ENCODE measurements at regions not wholly inside any gene's neighbourhood (a gene's known extent, or its start where the extent isn't known, plus 50 kb on each side); places are given as distances from the start of the nearest gene placed in this dataset.
A peak's percentile ranks its signal among the peaks of the same experiment; 100 is the strongest.
"Not testable (repeated sequence)": the region's sequence is repeated elsewhere in the genome, so short reads cannot be mapped to it uniquely, and the experiment has no call there.

- FAIRE-seq (no peak), DNase-seq (ENCODE audit: insufficient read length, low spot score) (no peak)
Measured at GRCh38 chr2:199042660-199043379, 414.9 kb downstream of the SATB2 start.

- FAIRE-seq (no peak), DNase-seq (ENCODE audit: insufficient read length, low spot score) (no peak)
Measured at GRCh38 chr2:199040522-199040921, 417.2 kb downstream of the SATB2 start.

- not testable (repeated sequence) for FAIRE-seq; DNase-seq (ENCODE audit: insufficient read length, low spot score)
Measured at GRCh38 chr2:199033761-199034160, 424.0 kb downstream of the SATB2 start.

- FAIRE-seq (no peak), DNase-seq (ENCODE audit: insufficient read length, low spot score) (no peak)
Measured at GRCh38 chr2:199025146-199025545, 432.6 kb downstream of the SATB2 start.

- no peak for DNase-seq (ENCODE audit: insufficient read length, low spot score)
- no peak for FAIRE-seq
Measured at GRCh38 chr2:199024224-199024623, 433.5 kb downstream of the SATB2 start.

GRCh38 chr2:199019898-199020507 is 437.7 kb downstream of the SATB2 start:
- FAIRE-seq (no peak), DNase-seq (ENCODE audit: insufficient read length, low spot score) (peak; percentile 7)

- FAIRE-seq (no peak), DNase-seq (ENCODE audit: insufficient read length, low spot score) (no peak)
Measured at GRCh38 chr2:199018826-199019225, 438.9 kb downstream of the SATB2 start.

- DNase-seq (ENCODE audit: insufficient read length, low spot score) (no peak), FAIRE-seq (no peak)
Measured at GRCh38 chr2:199015072-199015471, 442.7 kb downstream of the SATB2 start.

- FAIRE-seq, result no peak
- DNase-seq (ENCODE audit: insufficient read length, low spot score), result no peak
Measured at GRCh38 chr2:199014226-199014625, 443.5 kb downstream of the SATB2 start.

GRCh38 chr2:199011908-199012307 is 445.8 kb downstream of the SATB2 start:
- no peak for DNase-seq (ENCODE audit: insufficient read length, low spot score)
- FAIRE-seq, result no peak

- FAIRE-seq (no peak), DNase-seq (ENCODE audit: insufficient read length, low spot score) (no peak)
Measured at GRCh38 chr2:198994678-198995077, 463.1 kb downstream of the SATB2 start.

GRCh38 chr2:198991431-198991830 is 466.3 kb downstream of the SATB2 start:
- no peak for FAIRE-seq
- DNase-seq (ENCODE audit: insufficient read length, low spot score), result no peak

GRCh38 chr2:198975779-198976178 is 482.0 kb downstream of the SATB2 start:
- FAIRE-seq (no peak), DNase-seq (ENCODE audit: insufficient read length, low spot score) (no peak)

GRCh38 chr2:198973785-198974184 is 484.0 kb downstream of the SATB2 start:
- DNase-seq (ENCODE audit: insufficient read length, low spot score) (no peak), FAIRE-seq (no peak)

GRCh38 chr2:198973181-198973580 is 484.6 kb downstream of the SATB2 start:
- no peak for DNase-seq (ENCODE audit: insufficient read length, low spot score)

GRCh38 chr2:198968545-198968944 is 489.2 kb downstream of the SATB2 start:
- DNase-seq (ENCODE audit: insufficient read length, low spot score), result no peak
- FAIRE-seq, result no peak

More at GRCh38 chr2:198973181-198973580, 484.6 kb downstream of the SATB2 start:
- FAIRE-seq, result no peak

GRCh38 chr2:198966269-198966668 is 491.5 kb downstream of the SATB2 start:
- no peak for DNase-seq (ENCODE audit: insufficient read length, low spot score)
- no peak for FAIRE-seq

GRCh38 chr2:198961547-198961946 is 496.2 kb downstream of the SATB2 start:
- DNase-seq (ENCODE audit: insufficient read length, low spot score) (no peak), FAIRE-seq (no peak)

GRCh38 chr2:198957181-198957580 is 500.6 kb downstream of the SATB2 start:
- DNase-seq (ENCODE audit: insufficient read length, low spot score), result no peak
- no peak for FAIRE-seq

GRCh38 chr2:198953328-198953727 is 504.4 kb downstream of the SATB2 start:
- FAIRE-seq (no peak), DNase-seq (ENCODE audit: insufficient read length, low spot score) (no peak)

- DNase-seq (ENCODE audit: insufficient read length, low spot score) (no peak), FAIRE-seq (no peak)
Measured at GRCh38 chr2:198950803-198951202, 506.9 kb downstream of the SATB2 start.

GRCh38 chr2:198945496-198945895 is 512.2 kb downstream of the SATB2 start:
- DNase-seq (ENCODE audit: insufficient read length, low spot score), result no peak
- peak; percentile 4 for FAIRE-seq
